Pancreas (tissue), 10 donors: ENCODE measurements at regions not wholly inside any gene's neighbourhood (a gene's known extent, or its start where the extent isn't known, plus 50 kb on each side); places are given as distances from the start of the nearest gene placed in this dataset.
"Not testable (repeated sequence)": the region's sequence is repeated elsewhere in the genome, so short reads cannot be mapped to it uniquely, and the experiment has no call there.

Experiments used
- ATAC-seq, 4 donors: fragments of 200-7000 bp; cut with Tn5 transposase; one replicate each; pipeline versions ENCODE4 v1.8.0 to v1.9.1; 2020; ENCODE audit warnings: mild to moderate bottlenecking in 4 of 4, moderate library complexity in 4 of 4
- DNase-seq, 6 donors: peaks; one replicate each; pipeline ENCODE4 v3.0.0-alpha.2; 2020
- FAIRE-seq: peaks from 2 replicates; lab custom pipeline; 2012; peaks lifted over from hg19 to GRCh38; lab: Jason Lieb, UNC
- H3K27ac ChIP-seq, 4 donors: fragments of 200-600 bp; sonication (generic); 1 replicate in 3 of 4; 2 replicates in 1 of 4; pipeline versions ENCODE4 v1.5.0 to v1.8.0; 2020
- H3K27me3 ChIP-seq, 4 donors: fragments of 200-600 bp; one replicate each; pipeline ENCODE4 v1.8.0; 2021
- H3K36me3 ChIP-seq, 3 donors: fragments of 200-600 bp; sonication (generic) in 1 of 3; one replicate each; pipeline versions ENCODE4 v1.5.0 to v1.8.0; 2020 to 2021
- H3K4me1 ChIP-seq, 3 donors: fragments of 200-600 bp; one replicate each; pipeline ENCODE4 v1.8.0; 2021
- H3K4me3 ChIP-seq, 4 donors: fragments of 200-600 bp; sonication (generic) in 2 of 4; one replicate each; pipeline versions ENCODE4 v1.5.0 to v1.8.0; 2020 to 2021
- H3K9me3 ChIP-seq, 4 donors: fragments of 200-600 bp; one replicate each; pipeline ENCODE4 v1.8.0; 2021
- WGBS, 2 donors: extraction: QIAGEN DNeasy Blood & Tissue Kit; methylation state at CpG; one replicate each; pipeline ENCODE4 v1.1.7; 2013; 5-methylcytosine and 5-hydroxymethylcytosine counted together
- intact Hi-C, 3 donors: fragments of 100-400 bp; cut with DNase I; formaldehyde crosslinking; loops; one replicate each; pipeline versions ENCODE4 v1.11.1 to v1.14.2; 2022
- donor health status: healthy with polysubstance abuse.
- donor health status: DM: no; HTN: no; CAD: no; lungs with moderate emphysema.
- donor health status: DM: no; HTN: no; CAD: no.
- donor health status: control.
- donor health status: control.
- donor health status: Bipolar disorder and iron deficiency.
- donor health status: DM: yes; HTN: yes; CAD: no.
- donor health status: DM: no; HTN: no; CAD: no.
- donor health status: DM: no; HTN: no; CAD: no.
- donor health status: DM: yes; HTN: yes; CAD: no.

GRCh38 chr9:41741897-41742296 is 387.3 kb downstream of the CNTNAP3B start:
- 90 to 96% methylated on average over 7 to 10 of the region's 16 CpGs for WGBS, 2 donors
- H3K4me1 ChIP-seq, H3K36me3 ChIP-seq, H3K9me3 ChIP-seq, H3K27ac ChIP-seq, intact Hi-C loops, H3K27me3 ChIP-seq, FAIRE-seq, ATAC-seq, H3K4me3 ChIP-seq: not testable (repeated sequence)
- DNase-seq, result peak in 1 of 6 donors; percentile 35

- H3K27ac ChIP-seq, FAIRE-seq, intact Hi-C loops, H3K27me3 ChIP-seq, H3K4me3 ChIP-seq, H3K36me3 ChIP-seq, H3K4me1 ChIP-seq, H3K9me3 ChIP-seq, ATAC-seq: not testable (repeated sequence)
- 7 to 18% methylated on average over 3 of the region's 5 CpGs for WGBS, 2 donors
- peak in 2 of 6 donors; percentile 11 to 30 for DNase-seq
These were observed 388.1 kb downstream of the CNTNAP3B start for GRCh38 chr9:41741173-41741572.

- intact Hi-C loops, H3K4me3 ChIP-seq, ATAC-seq, H3K27me3 ChIP-seq, H3K27ac ChIP-seq, FAIRE-seq, H3K9me3 ChIP-seq, DNase-seq, H3K36me3 ChIP-seq, H3K4me1 ChIP-seq: not testable (repeated sequence)
- WGBS, 2 donors, result 91 to 93% methylated on average over 5 of the region's 5 CpGs
These were observed 390.5 kb downstream of the CNTNAP3B start for GRCh38 chr9:41738681-41739080.

- ATAC-seq, H3K36me3 ChIP-seq, H3K9me3 ChIP-seq, FAIRE-seq, H3K4me3 ChIP-seq, H3K27me3 ChIP-seq, H3K27ac ChIP-seq, intact Hi-C loops, H3K4me1 ChIP-seq: not testable (repeated sequence)
- DNase-seq, result peak in 1 of 6 donors; percentile 39
- 82 to 96% methylated on average over 9 to 10 of the region's 13 CpGs for WGBS, 2 donors
These were observed 430.0 kb downstream of the CNTNAP3B start for GRCh38 chr9:41699190-41699589.

GRCh38 chr9:41697080-41697479 is 432.1 kb downstream of the CNTNAP3B start:
- DNase-seq, ATAC-seq, H3K9me3 ChIP-seq, H3K27ac ChIP-seq, H3K27me3 ChIP-seq, H3K4me3 ChIP-seq, FAIRE-seq, intact Hi-C loops, H3K4me1 ChIP-seq, H3K36me3 ChIP-seq: not testable (repeated sequence)
- 83 to 84% methylated on average over 3 of the region's 4 CpGs for WGBS, 2 donors

GRCh38 chr9:41679312-41679711 is 449.9 kb downstream of the CNTNAP3B start:
- intact Hi-C loops, DNase-seq, H3K4me3 ChIP-seq, H3K27ac ChIP-seq, H3K36me3 ChIP-seq, H3K4me1 ChIP-seq, H3K27me3 ChIP-seq, H3K9me3 ChIP-seq, ATAC-seq, FAIRE-seq: not testable (repeated sequence)
- WGBS, 2 donors, result 33% methylated on average over 8 of the region's 23 CpGs; no CpG with 5 or more reads in 1 of the 2 donors

GRCh38 chr9:41663497-41664036 is 465.7 kb downstream of the CNTNAP3B start:
- peak in 1 of 6 donors; percentile 55 for DNase-seq
- H3K27ac ChIP-seq, ATAC-seq, H3K27me3 ChIP-seq, H3K9me3 ChIP-seq, H3K4me1 ChIP-seq, H3K4me3 ChIP-seq, H3K36me3 ChIP-seq, FAIRE-seq, intact Hi-C loops: not testable (repeated sequence)
- 40 to 49% methylated on average over 14 to 21 of the region's 29 CpGs for WGBS, 2 donors

GRCh38 chr9:41658706-41659105 is 469.6 kb upstream of the ZNG1F start:
- H3K27ac ChIP-seq, intact Hi-C loops, H3K4me1 ChIP-seq, H3K36me3 ChIP-seq, H3K9me3 ChIP-seq, ATAC-seq, H3K27me3 ChIP-seq, H3K4me3 ChIP-seq, FAIRE-seq: not testable (repeated sequence)
- DNase-seq, result peak in 1 of 6 donors; percentile 41
- WGBS, 2 donors, result 99 to 100% methylated on average over 1 to 3 of the region's 10 CpGs

- H3K4me3 ChIP-seq, H3K27me3 ChIP-seq, FAIRE-seq, intact Hi-C loops, H3K9me3 ChIP-seq, H3K4me1 ChIP-seq, DNase-seq, ATAC-seq, H3K27ac ChIP-seq, H3K36me3 ChIP-seq: not testable (repeated sequence)
- 82 to 88% methylated on average over 2 of the region's 2 CpGs for WGBS, 2 donors
These were observed 469.0 kb upstream of the ZNG1F start for GRCh38 chr9:41658116-41658515.

- WGBS, 2 donors, result 80 to 97% methylated on average over 2 of the region's 2 CpGs
- DNase-seq, intact Hi-C loops: not testable (repeated sequence)
These were observed 468.0 kb upstream of the ZNG1F start for GRCh38 chr9:41657141-41657540.

GRCh38 chr9:41655071-41655554 is 466.0 kb upstream of the ZNG1F start:
- H3K27me3 ChIP-seq, H3K36me3 ChIP-seq, H3K4me1 ChIP-seq, ATAC-seq, H3K9me3 ChIP-seq, intact Hi-C loops, H3K27ac ChIP-seq, FAIRE-seq: not testable (repeated sequence)
- DNase-seq, result peak in 5 of 6 donors; percentile 45 to 83 (median 63)
- H3K4me3 ChIP-seq, result peak overlapping the region in 2 of 4 donors; percentile 16 to 30
- WGBS, 2 donors, result 5% methylated on average over 14 to 15 of the region's 35 CpGs

More at GRCh38 chr9:41657141-41657540, 468.0 kb upstream of the ZNG1F start:
- H3K27me3 ChIP-seq, FAIRE-seq, ATAC-seq, H3K9me3 ChIP-seq, H3K4me1 ChIP-seq, H3K36me3 ChIP-seq, H3K4me3 ChIP-seq, H3K27ac ChIP-seq: not testable (repeated sequence)

GRCh38 chr9:41654349-41654748 is 465.2 kb upstream of the ZNG1F start:
- intact Hi-C loops, H3K4me1 ChIP-seq, ATAC-seq, H3K36me3 ChIP-seq, H3K27ac ChIP-seq, FAIRE-seq, H3K4me3 ChIP-seq, H3K27me3 ChIP-seq, H3K9me3 ChIP-seq: not testable (repeated sequence)
- DNase-seq, result peak in 1 of 6 donors; percentile 64
- WGBS, 2 donors, result 76 to 92% methylated on average over 16 of the region's 16 CpGs
